ENCODE measurements at regions not wholly inside any gene's neighbourhood (a gene's known extent, or its start where the extent isn't known, plus 50 kb on each side); places are given as distances from the start of the nearest gene placed in this dataset.

DNA sequence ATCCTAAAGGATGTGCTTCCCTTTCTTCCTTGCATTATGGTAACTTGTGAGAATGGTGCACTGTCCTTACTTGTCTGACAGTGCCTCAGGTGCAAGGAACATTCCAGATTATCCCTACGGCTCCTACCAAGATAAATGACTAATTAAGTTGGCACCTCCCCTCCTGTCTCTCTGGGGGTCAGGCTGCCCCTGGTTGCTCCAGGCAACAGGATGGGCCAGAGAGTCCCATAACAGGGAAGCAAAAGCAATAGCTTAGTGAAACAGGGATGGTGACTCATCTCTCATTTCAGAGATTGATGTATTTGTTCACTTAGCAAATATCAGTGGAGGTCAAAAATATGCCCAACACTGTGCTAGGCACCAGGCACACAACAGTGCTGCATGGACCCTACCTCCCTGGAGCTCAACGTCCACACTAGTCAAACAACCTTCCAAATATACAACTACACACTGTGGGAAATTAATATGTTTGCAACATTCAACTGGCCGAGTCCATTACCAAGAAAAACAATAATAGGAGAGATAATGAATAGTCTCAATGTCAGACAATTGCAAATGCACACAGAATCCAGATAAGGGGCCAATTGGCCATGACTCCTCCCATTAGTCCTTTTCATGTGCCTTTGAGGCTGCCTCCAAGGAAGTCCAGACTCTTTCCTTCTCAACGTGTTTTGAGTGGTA lies 249.0 kb downstream of the TLE3 start:
- no peak overlapping the region for H2AFZ ChIP-seq (ENCODE audit: low read depth)
- CTCF ChIA-PET, result no interaction called here
- H3K36me3 ChIP-seq (replicated peaks in 1 of 2; ENCODE audit: control insufficient read depth in 1 of 2, insufficient read depth in 2 of 2, low read length in 1 of 2), result no peaks in the 10 kb centered on the region
- no peak overlapping the region for H3K9ac ChIP-seq
- H3K79me2 ChIP-seq (ENCODE audit: insufficient read depth), result no peaks in the 10 kb centered on the region
- no peak overlapping the region for H3K27ac ChIP-seq (ENCODE audit: low read depth in 2 of 2, low read length in 1 of 2)
- no peak for DNase-seq
- peaks cover 16 to 19% of the 10 kb centered on the region in 2 experiments; a peak in 3 of 4 replicates for H3K4me1 ChIP-seq (ENCODE audit: control insufficient read depth in 1 of 2, insufficient read depth in 2 of 2, low read depth in 1 of 2, low read length in 1 of 2)
- no peaks in the 10 kb centered on the region for H3K9me2 ChIP-seq
- no peaks in the 10 kb centered on the region; the same call in 1 of the 2 replicates for H3K27me3 ChIP-seq (ENCODE audit: insufficient read depth)
- POLR2A ChIA-PET, result no interaction called here
- no peaks in the 10 kb centered on the region for H3K9me3 ChIP-seq
- no peak overlapping the region for H3K4me2 ChIP-seq
- WGBS (ENCODE audit: low lambda C conversion rate), result 44% methylated on average over 4 of the region's 4 CpGs
- H3F3A ChIP-seq (replicated peaks; ENCODE audit: insufficient read depth), result peaks cover 12% of the 10 kb centered on the region
- H3K4me3 ChIP-seq (ENCODE audit: low read depth in 2 of 2, low read length in 1 of 2), result no peak overlapping the region
- no peaks in the 10 kb centered on the region for H4K20me1 ChIP-seq (ENCODE audit: insufficient read depth)
- TF ChIP-seq MEF2A (IDR thresholded peaks at IDR 0.05; ENCODE audit: borderline replicate concordance, low read depth) (no peak), GATA2 (CRISPR knock-in tag; IDR thresholded peaks at IDR 0.05) (no peak), TAF1 (IDR thresholded peaks at IDR 0.05; ENCODE audit: borderline replicate concordance, low read depth, low read length) (no peak), RCOR1 (IDR thresholded peaks at IDR 0.05; ENCODE audit: low read length) (no peak), NRF1 (IDR thresholded peaks at IDR 0.05; ENCODE audit: low read depth, low read length) (no peak), POLR2AphosphoS5 (IDR thresholded peaks at IDR 0.05; ENCODE audit: low read depth, low read length) (no peak), EP300 (IDR thresholded peaks at IDR 0.05; ENCODE audit: borderline replicate concordance in 1 of 2, low read depth in 1 of 2, low read length in 1 of 2) (no peak), TEAD4 (IDR thresholded peaks at IDR 0.05; ENCODE audit: borderline replicate concordance, insufficient read depth) (no peak), FOSL2 (IDR thresholded peaks at IDR 0.05; ENCODE audit: borderline replicate concordance, low read depth) (no peak), SIN3A (IDR thresholded peaks at IDR 0.05; ENCODE audit: borderline replicate concordance, low read depth, low read length) (no peak), RXRA (IDR thresholded peaks at IDR 0.05; ENCODE audit: borderline replicate concordance, low read depth) (no peak), FOXJ3 (CRISPR knock-in tag; IDR thresholded peaks at IDR 0.05) (no peak), JUND (IDR thresholded peaks at IDR 0.05) (no peak), NFIC (IDR thresholded peaks at IDR 0.05; ENCODE audit: borderline replicate concordance) (no peak)
- TF ChIP-seq, protein P1, sequence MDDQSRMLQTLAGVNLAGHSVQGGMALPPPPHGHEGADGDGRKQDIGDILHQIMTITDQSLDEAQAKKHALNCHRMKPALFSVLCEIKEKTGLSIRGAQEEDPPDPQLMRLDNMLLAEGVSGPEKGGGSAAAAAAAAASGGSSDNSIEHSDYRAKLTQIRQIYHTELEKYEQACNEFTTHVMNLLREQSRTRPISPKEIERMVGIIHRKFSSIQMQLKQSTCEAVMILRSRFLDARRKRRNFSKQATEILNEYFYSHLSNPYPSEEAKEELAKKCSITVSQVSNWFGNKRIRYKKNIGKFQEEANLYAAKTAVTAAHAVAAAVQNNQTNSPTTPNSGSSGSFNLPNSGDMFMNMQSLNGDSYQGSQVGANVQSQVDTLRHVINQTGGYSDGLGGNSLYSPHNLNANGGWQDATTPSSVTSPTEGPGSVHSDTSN (IDR thresholded peaks at IDR 0.05), result no peak
- TF ChIP-seq, protein P2, sequence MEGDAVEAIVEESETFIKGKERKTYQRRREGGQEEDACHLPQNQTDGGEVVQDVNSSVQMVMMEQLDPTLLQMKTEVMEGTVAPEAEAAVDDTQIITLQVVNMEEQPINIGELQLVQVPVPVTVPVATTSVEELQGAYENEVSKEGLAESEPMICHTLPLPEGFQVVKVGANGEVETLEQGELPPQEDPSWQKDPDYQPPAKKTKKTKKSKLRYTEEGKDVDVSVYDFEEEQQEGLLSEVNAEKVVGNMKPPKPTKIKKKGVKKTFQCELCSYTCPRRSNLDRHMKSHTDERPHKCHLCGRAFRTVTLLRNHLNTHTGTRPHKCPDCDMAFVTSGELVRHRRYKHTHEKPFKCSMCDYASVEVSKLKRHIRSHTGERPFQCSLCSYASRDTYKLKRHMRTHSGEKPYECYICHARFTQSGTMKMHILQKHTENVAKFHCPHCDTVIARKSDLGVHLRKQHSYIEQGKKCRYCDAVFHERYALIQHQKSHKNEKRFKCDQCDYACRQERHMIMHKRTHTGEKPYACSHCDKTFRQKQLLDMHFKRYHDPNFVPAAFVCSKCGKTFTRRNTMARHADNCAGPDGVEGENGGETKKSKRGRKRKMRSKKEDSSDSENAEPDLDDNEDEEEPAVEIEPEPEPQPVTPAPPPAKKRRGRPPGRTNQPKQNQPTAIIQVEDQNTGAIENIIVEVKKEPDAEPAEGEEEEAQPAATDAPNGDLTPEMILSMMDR (IDR thresholded peaks at IDR 0.05), result no peak
- TF ChIP-seq, protein P3, sequence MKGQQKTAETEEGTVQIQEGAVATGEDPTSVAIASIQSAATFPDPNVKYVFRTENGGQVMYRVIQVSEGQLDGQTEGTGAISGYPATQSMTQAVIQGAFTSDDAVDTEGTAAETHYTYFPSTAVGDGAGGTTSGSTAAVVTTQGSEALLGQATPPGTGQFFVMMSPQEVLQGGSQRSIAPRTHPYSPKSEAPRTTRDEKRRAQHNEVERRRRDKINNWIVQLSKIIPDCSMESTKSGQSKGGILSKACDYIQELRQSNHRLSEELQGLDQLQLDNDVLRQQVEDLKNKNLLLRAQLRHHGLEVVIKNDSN (IDR thresholded peaks at IDR 0.05; ENCODE audit: borderline replicate concordance, low read depth), result no peak
- TF ChIP-seq, protein P4, sequence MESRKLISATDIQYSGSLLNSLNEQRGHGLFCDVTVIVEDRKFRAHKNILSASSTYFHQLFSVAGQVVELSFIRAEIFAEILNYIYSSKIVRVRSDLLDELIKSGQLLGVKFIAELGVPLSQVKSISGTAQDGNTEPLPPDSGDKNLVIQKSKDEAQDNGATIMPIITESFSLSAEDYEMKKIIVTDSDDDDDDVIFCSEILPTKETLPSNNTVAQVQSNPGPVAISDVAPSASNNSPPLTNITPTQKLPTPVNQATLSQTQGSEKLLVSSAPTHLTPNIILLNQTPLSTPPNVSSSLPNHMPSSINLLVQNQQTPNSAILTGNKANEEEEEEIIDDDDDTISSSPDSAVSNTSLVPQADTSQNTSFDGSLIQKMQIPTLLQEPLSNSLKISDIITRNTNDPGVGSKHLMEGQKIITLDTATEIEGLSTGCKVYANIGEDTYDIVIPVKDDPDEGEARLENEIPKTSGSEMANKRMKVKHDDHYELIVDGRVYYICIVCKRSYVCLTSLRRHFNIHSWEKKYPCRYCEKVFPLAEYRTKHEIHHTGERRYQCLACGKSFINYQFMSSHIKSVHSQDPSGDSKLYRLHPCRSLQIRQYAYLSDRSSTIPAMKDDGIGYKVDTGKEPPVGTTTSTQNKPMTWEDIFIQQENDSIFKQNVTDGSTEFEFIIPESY (IDR thresholded peaks at IDR 0.05; ENCODE audit: borderline replicate concordance, low read depth), result no peak
- TF ChIP-seq, protein P5, sequence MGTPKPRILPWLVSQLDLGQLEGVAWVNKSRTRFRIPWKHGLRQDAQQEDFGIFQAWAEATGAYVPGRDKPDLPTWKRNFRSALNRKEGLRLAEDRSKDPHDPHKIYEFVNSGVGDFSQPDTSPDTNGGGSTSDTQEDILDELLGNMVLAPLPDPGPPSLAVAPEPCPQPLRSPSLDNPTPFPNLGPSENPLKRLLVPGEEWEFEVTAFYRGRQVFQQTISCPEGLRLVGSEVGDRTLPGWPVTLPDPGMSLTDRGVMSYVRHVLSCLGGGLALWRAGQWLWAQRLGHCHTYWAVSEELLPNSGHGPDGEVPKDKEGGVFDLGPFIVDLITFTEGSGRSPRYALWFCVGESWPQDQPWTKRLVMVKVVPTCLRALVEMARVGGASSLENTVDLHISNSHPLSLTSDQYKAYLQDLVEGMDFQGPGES (IDR thresholded peaks at IDR 0.05; ENCODE audit: low read depth, low read length), result no peak
- TF ChIP-seq, protein P6, sequence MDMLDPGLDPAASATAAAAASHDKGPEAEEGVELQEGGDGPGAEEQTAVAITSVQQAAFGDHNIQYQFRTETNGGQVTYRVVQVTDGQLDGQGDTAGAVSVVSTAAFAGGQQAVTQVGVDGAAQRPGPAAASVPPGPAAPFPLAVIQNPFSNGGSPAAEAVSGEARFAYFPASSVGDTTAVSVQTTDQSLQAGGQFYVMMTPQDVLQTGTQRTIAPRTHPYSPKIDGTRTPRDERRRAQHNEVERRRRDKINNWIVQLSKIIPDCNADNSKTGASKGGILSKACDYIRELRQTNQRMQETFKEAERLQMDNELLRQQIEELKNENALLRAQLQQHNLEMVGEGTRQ (IDR thresholded peaks at IDR 0.05; ENCODE audit: borderline replicate concordance, low read depth, low read length), result no peak

All from SK-N-SH (cell line).